Loucy (cell line): ENCODE measurements at regions not wholly inside any gene's neighbourhood (a gene's known extent, or its start where the extent isn't known, plus 50 kb on each side); places are given as distances from the start of the nearest gene placed in this dataset.

ENCODE experiments used
- H2AFZ ChIP-seq: fragments of 200-600 bp; sonication (generic); 2 replicates; pipeline ENCODE4 v1.6.0; 2016; ENCODE audit warnings: antibody characterized with exemption, mild to moderate bottlenecking, low read length, moderate library complexity
- H3F3A ChIP-seq: fragments of 200-600 bp; 2 replicates; pipeline ENCODE4 v1.6.0; 2016; ENCODE audit warnings: antibody characterized with exemption, low read depth, mild to moderate bottlenecking
- H3K27me3 ChIP-seq: fragments of 200-600 bp; sonication (generic); 2 replicates; pipeline ENCODE4 v1.6.1; 2014; ENCODE audit warnings: low read length, mild to moderate bottlenecking; ENCODE audit not compliant: insufficient read depth, poor library complexity, severe bottlenecking
- H3K36me3 ChIP-seq: fragments of 200-600 bp; sonication (generic); 2 replicates; pipeline ENCODE4 v1.6.1; 2016; ENCODE audit warnings: low read length; ENCODE audit not compliant: insufficient read depth
- H3K4me1 ChIP-seq: fragments of 200-600 bp; sonication (generic); 2 replicates; pipeline ENCODE4 v1.5.1; 2014; ENCODE audit warnings: low read length, mild to moderate bottlenecking; ENCODE audit not compliant: insufficient read depth, poor library complexity, severe bottlenecking
- H3K4me2 ChIP-seq: fragments of 200-600 bp; sonication (generic); 2 replicates; pipeline ENCODE4 v1.6.0; 2014; ENCODE audit warnings: antibody characterized with exemption, low read length, low read depth, mild to moderate bottlenecking; ENCODE audit not compliant: poor library complexity, severe bottlenecking
- H3K4me3 ChIP-seq: fragments of 200-600 bp; sonication (generic); 2 replicates; pipeline ENCODE4 v1.5.1; 2014; ENCODE audit warnings: low read length, mild to moderate bottlenecking, mixed read lengths; ENCODE audit not compliant: poor library complexity, severe bottlenecking
- H3K79me2 ChIP-seq: fragments of 200-600 bp; sonication (generic); 2 replicates; pipeline ENCODE4 v1.6.1; 2014; ENCODE audit warnings: low read length; ENCODE audit not compliant: insufficient read depth
- H3K9ac ChIP-seq: fragments of 200-600 bp; sonication (generic); 2 replicates; pipeline ENCODE4 v1.6.0; 2014; ENCODE audit warnings: mild to moderate bottlenecking, low read depth, low read length, moderate library complexity; ENCODE audit not compliant: poor library complexity, severe bottlenecking
- H3K9me2 ChIP-seq: fragments of 200-600 bp; sonication (generic); replicated peaks from 2 replicates; pipeline ENCODE4 v1.6.1; 2016; ENCODE audit warnings: low read depth, low read length, mixed read lengths
- H3K9me3 ChIP-seq: fragments of 200-600 bp; sonication (generic); 2 replicates; pipeline ENCODE4 v1.6.1; 2014; ENCODE audit warnings: mild to moderate bottlenecking, antibody characterized with exemption, low read length, low read depth; ENCODE audit not compliant: insufficient read depth
- H4K20me1 ChIP-seq: fragments of 200-600 bp; sonication (generic); 2 replicates; pipeline ENCODE4 v1.6.0; 2014; ENCODE audit warnings: antibody characterized with exemption, low read length, mild to moderate bottlenecking; ENCODE audit not compliant: insufficient read depth, poor library complexity, severe bottlenecking
- EZH2phosphoT487 ChIP-seq: fragments of 200-600 bp; IDR thresholded peaks from 2 replicates; pipeline ENCODE4 v1.6.1; 2018; ENCODE audit warnings: antibody characterized with exemption, mild to moderate bottlenecking, moderate library complexity, borderline replicate concordance
- TF ChIP-seq, protein P1 (sequence below): fragments of 200-600 bp; sonication (generic); conservative IDR thresholded peaks from 2 replicates; pipeline ENCODE4 v1.5.1; 2014; ENCODE audit warnings: mild to moderate bottlenecking, antibody characterized with exemption, low read length

DNA sequence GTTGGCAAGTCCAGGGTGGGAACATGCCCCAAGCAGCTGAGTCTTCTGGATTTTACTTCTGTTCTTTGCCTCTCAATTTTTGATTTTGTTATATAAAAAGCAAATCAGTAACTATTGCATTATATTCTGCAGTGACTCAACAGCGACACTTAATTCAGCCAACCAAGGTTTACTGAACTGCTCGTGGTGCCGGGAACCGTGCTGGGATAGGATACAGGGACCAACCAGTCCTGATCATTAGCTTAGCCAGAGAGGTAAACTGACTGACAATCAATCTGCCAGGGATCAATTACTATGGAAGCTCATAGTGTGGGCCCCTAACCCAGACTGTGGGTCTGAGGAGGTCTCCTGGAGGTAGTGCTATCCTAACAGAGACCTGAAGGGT is 68.4 kb upstream of the ZNF281 start:
- no peak overlapping the region for H3K9ac ChIP-seq
- H3K36me3 ChIP-seq, result no peaks in the 10 kb centered on the region
- no peaks in the 10 kb centered on the region for H3F3A ChIP-seq
- H3K79me2 ChIP-seq, result no peaks in the 10 kb centered on the region
- no peak overlapping the region for H3K4me2 ChIP-seq
- H3K4me1 ChIP-seq, result peaks cover 10% of the 10 kb centered on the region
- TF ChIP-seq, protein P1, sequence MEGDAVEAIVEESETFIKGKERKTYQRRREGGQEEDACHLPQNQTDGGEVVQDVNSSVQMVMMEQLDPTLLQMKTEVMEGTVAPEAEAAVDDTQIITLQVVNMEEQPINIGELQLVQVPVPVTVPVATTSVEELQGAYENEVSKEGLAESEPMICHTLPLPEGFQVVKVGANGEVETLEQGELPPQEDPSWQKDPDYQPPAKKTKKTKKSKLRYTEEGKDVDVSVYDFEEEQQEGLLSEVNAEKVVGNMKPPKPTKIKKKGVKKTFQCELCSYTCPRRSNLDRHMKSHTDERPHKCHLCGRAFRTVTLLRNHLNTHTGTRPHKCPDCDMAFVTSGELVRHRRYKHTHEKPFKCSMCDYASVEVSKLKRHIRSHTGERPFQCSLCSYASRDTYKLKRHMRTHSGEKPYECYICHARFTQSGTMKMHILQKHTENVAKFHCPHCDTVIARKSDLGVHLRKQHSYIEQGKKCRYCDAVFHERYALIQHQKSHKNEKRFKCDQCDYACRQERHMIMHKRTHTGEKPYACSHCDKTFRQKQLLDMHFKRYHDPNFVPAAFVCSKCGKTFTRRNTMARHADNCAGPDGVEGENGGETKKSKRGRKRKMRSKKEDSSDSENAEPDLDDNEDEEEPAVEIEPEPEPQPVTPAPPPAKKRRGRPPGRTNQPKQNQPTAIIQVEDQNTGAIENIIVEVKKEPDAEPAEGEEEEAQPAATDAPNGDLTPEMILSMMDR, result no peak
- no peak for TF ChIP-seq EZH2phosphoT487
- H2AFZ ChIP-seq, result no peak overlapping the region
- H3K27me3 ChIP-seq, result no peaks in the 10 kb centered on the region
- no peaks in the 10 kb centered on the region for H3K9me3 ChIP-seq
- H4K20me1 ChIP-seq, result no peaks in the 10 kb centered on the region
- no peaks in the 10 kb centered on the region for H3K9me2 ChIP-seq
- no peak overlapping the region for H3K4me3 ChIP-seq

DNA sequence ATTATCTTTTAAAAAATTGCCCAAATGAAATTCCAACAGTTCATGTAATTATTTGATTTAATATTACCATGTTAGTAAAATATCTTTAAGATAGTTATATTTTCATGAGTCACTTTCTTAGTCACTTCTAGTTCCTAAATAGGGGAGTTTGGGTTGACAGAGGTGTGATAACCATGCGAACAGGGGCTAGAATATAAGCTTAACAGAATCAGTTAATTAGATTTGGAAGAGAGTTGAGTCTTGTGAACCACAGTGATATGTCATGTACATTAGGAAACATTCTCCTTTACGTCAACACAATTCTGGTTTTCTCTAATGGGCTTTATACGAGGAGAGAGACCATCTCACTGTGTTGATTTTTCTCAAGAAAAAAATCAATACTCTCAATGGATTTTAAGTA is 64.8 kb upstream of the ZNF281 start:
- Histone ChIP-seq H3F3A (no peaks in the 10 kb centered on the region), H3K79me2 (no peaks in the 10 kb centered on the region), H3K9me3 (no peaks in the 10 kb centered on the region), H3K9ac (no peak overlapping the region), H3K4me3 (no peak overlapping the region), H3K4me1 (no peaks in the 10 kb centered on the region), H3K9me2 (no peaks in the 10 kb centered on the region), H3K27me3 (no peaks in the 10 kb centered on the region), H2AFZ (no peak overlapping the region), H3K4me2 (no peak overlapping the region), H4K20me1 (no peaks in the 10 kb centered on the region), H3K36me3 (no peaks in the 10 kb centered on the region)
- TF ChIP-seq EZH2phosphoT487, result no peak
- TF ChIP-seq, protein P1, result no peak

DNA sequence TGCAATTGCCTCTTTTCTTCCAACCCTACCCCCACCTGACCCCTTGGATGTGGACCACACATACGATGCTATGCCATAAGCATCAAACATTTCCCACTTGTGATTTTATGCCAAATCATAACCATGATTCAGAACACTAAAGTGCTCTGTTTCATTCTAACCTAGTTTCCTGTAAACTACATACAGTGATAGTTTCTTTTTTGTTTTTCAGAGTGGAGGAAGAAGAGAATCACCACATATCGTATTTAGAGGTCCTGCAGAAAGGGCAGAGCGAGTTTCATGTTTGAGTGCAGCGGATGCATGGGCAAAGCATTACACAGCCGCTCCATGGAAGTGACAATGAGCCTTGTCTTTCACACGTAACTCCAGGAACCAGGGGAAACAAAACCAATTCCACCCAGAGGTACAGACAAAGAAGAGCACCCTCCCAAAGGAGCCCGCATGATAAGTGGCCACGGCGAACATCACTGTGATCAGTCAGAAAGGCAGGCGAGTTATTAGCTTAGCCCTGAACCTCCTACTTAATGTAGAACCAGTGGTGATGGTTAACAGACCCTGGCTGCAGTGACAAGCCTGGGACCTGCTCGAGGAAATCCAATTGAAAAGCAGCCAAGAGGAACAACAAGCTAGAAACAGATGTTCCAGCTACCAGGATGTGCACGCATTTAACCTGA is 64.0 kb upstream of the ZNF281 start:
- Histone ChIP-seq H3F3A (no peaks in the 10 kb centered on the region), H3K36me3 (no peaks in the 10 kb centered on the region), H2AFZ (no peak overlapping the region), H3K9ac (no peak overlapping the region), H3K27me3 (no peaks in the 10 kb centered on the region), H3K4me3 (no peak overlapping the region), H4K20me1 (no peaks in the 10 kb centered on the region), H3K9me2 (no peaks in the 10 kb centered on the region), H3K4me2 (no peak overlapping the region), H3K79me2 (no peaks in the 10 kb centered on the region), H3K9me3 (no peaks in the 10 kb centered on the region), H3K4me1 (no peaks in the 10 kb centered on the region)
- TF ChIP-seq, protein P1, result no peak
- TF ChIP-seq EZH2phosphoT487, result no peak
